HEK293 (cell line): ENCODE measurements at regions not wholly inside any gene's neighbourhood (a gene's known extent, or its start where the extent isn't known, plus 50 kb on each side); places are given as distances from the start of the nearest gene placed in this dataset.

Source experiments
- OVOL3 ChIP-seq: fragments of 450-650 bp; formaldehyde crosslinking; IDR thresholded peaks from 2 replicates; pipeline ENCODE4 v1.5.1; 2016; ENCODE audit warnings: missing biosample characterization, missing genetic modification characterization
- REPIN1 ChIP-seq: fragments of 450-650 bp; formaldehyde crosslinking; IDR thresholded peaks from 2 replicates; pipeline ENCODE4 v1.5.1; 2017; ENCODE audit warnings: missing biosample characterization, missing genetic modification characterization, low read depth
- SP3 ChIP-seq: fragments of 450-650 bp; formaldehyde crosslinking; IDR thresholded peaks from 2 replicates; pipeline ENCODE4 v1.5.1; 2016; ENCODE audit warnings: missing biosample characterization, missing genetic modification characterization
- ZBTB20 ChIP-seq: fragments of 450-650 bp; formaldehyde crosslinking; IDR thresholded peaks from 2 replicates; pipeline ENCODE4 v1.5.1; 2016; ENCODE audit warnings: missing biosample characterization, missing genetic modification characterization
- ZNF112 ChIP-seq: fragments of 450-650 bp; formaldehyde crosslinking; IDR thresholded peaks from 2 replicates; pipeline ENCODE4 v1.5.0; 2017; ENCODE audit warnings: missing biosample characterization, missing genetic modification characterization
- ZNF19 ChIP-seq: fragments of 450-650 bp; formaldehyde crosslinking; IDR thresholded peaks from 2 replicates; pipeline ENCODE4; 2016; ENCODE audit warnings: missing biosample characterization, missing genetic modification characterization, low read depth
- ZNF239 ChIP-seq: fragments of 450-650 bp; formaldehyde crosslinking; IDR thresholded peaks from 2 replicates; pipeline ENCODE4 v1.5.1; 2016; ENCODE audit warnings: missing biosample characterization, missing genetic modification characterization
- ZNF311 ChIP-seq: fragments of 450-650 bp; formaldehyde crosslinking; IDR thresholded peaks from 2 replicates; pipeline ENCODE4 v1.5.1; 2017; ENCODE audit warnings: missing biosample characterization, missing genetic modification characterization, borderline replicate concordance
- ZNF354C ChIP-seq: fragments of 450-650 bp; formaldehyde crosslinking; IDR thresholded peaks from 2 replicates; pipeline ENCODE4 v1.5.1; 2016; ENCODE audit warnings: missing biosample characterization, missing genetic modification characterization, low read depth, borderline replicate concordance
- ZNF366 ChIP-seq: fragments of 450-650 bp; formaldehyde crosslinking; conservative IDR thresholded peaks from 2 replicates; pipeline ENCODE4 v1.5.1; 2016; ENCODE audit warnings: missing biosample characterization, missing genetic modification characterization
- ZNF501 ChIP-seq: fragments of 450-650 bp; formaldehyde crosslinking; IDR thresholded peaks from 2 replicates; pipeline ENCODE4 v1.5.1; 2016; ENCODE audit warnings: missing biosample characterization, missing genetic modification characterization
- ZNF530 ChIP-seq: fragments of 450-650 bp; formaldehyde crosslinking; IDR thresholded peaks from 2 replicates; pipeline ENCODE4 v1.5.1; 2016; ENCODE audit warnings: low read depth, missing biosample characterization, missing genetic modification characterization
- ZNF558 ChIP-seq: fragments of 450-650 bp; formaldehyde crosslinking; IDR thresholded peaks from 2 replicates; pipeline ENCODE4 v1.5.1; 2016; ENCODE audit warnings: missing biosample characterization, missing genetic modification characterization
- ZNF571 ChIP-seq: fragments of 450-650 bp; formaldehyde crosslinking; IDR thresholded peaks from 2 replicates; pipeline ENCODE4 v1.5.0; 2017; ENCODE audit warnings: missing biosample characterization, missing genetic modification characterization
- ZNF660 ChIP-seq: fragments of 450-650 bp; IDR thresholded peaks from 2 replicates; pipeline ENCODE4 v1.5.1; 2018; ENCODE audit warnings: missing biosample characterization, mild to moderate bottlenecking, missing genetic modification characterization
- ZNF843 ChIP-seq: fragments of 450-650 bp; formaldehyde crosslinking; IDR thresholded peaks from 2 replicates; pipeline ENCODE4 v1.5.1; 2016; ENCODE audit warnings: missing biosample characterization, missing genetic modification characterization
- ZSCAN23 ChIP-seq: fragments of 450-650 bp; formaldehyde crosslinking; IDR thresholded peaks from 2 replicates; pipeline ENCODE4 v1.5.1; 2016; ENCODE audit warnings: missing biosample characterization, missing genetic modification characterization
- TF ChIP-seq, protein P1 (sequence below): fragments of 450-650 bp; formaldehyde crosslinking; conservative IDR thresholded peaks from 2 replicates; pipeline ENCODE4 v1.5.1; 2016; ENCODE audit warnings: low read depth, missing biosample characterization, missing genetic modification characterization
- TF ChIP-seq, protein P2 (sequence below): sonication (generic); formaldehyde crosslinking; IDR thresholded peaks from 2 replicates; pipeline ENCODE4 v1.8.1; 2022; ENCODE audit warnings: mild to moderate bottlenecking, moderate library complexity, missing genetic modification reagents
- TF ChIP-seq, protein P3 (sequence below): fragments of 450-650 bp; formaldehyde crosslinking; IDR thresholded peaks from 2 replicates; pipeline ENCODE4 v1.5.1; 2017; ENCODE audit warnings: missing biosample characterization, missing genetic modification characterization
- TF ChIP-seq, protein P4 (sequence below): fragments of 450-650 bp; formaldehyde crosslinking; IDR thresholded peaks from 2 replicates; pipeline ENCODE4 v1.5.1; 2017; ENCODE audit warnings: missing biosample characterization, missing genetic modification characterization
- TF ChIP-seq, protein P5 (sequence below): IDR thresholded peaks from 2 replicates; pipeline ENCODE4 v1.6.1; 2011; ENCODE audit warnings: mild to moderate bottlenecking, low read depth, low read length, borderline replicate concordance
- TF ChIP-seq, protein P6 (sequence below): fragments of 450-650 bp; formaldehyde crosslinking; IDR thresholded peaks from 2 replicates; pipeline ENCODE4 v1.5.1; 2016; ENCODE audit warnings: missing biosample characterization, missing genetic modification characterization
- TF ChIP-seq, protein P7 (sequence below): fragments of 450-650 bp; formaldehyde crosslinking; IDR thresholded peaks from 2 replicates; pipeline ENCODE4; 2016; ENCODE audit warnings: missing biosample characterization, missing genetic modification characterization
- TF ChIP-seq, protein P8 (sequence below): fragments of 450-650 bp; formaldehyde crosslinking; IDR thresholded peaks from 2 replicates; pipeline ENCODE4 v1.5.1; 2017; ENCODE audit warnings: missing biosample characterization, missing genetic modification characterization

DNA sequence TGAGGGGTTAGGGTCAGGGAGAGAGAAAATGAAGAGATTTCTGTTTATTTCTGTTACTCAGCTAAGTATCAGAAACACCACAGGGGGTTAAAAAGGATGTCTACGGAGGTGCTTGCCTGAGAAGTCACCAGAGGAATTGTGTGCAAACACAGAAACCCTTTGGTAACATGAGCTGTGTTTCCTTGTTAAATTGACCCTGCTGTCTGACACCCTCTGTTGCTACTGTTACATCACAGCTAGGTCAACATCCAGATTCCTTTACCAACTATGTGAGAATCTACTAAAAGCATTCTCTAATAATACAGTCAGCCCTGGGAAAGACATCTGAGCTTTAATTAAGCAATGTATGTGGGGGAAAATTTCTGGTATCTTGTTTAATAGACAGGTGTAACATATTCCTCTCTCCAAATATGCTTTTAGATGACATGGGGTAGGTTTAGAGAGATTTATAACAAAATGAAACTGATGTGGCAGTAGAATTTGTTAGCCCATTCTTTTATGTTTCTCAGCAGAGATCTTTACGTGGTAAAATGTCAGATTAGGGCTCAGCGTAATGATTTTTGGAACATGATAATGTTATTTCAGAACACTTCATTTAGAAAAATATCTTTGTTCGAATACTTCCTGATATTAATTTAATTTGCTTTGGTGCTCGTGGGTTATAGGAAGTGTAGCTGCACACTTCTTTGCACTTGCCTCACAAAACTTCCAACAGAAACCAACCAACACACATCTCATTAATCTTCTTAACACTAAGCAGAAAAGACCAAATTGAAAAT is 168.0 kb upstream of the AHR start (continued):
- TF ChIP-seq, protein P1, sequence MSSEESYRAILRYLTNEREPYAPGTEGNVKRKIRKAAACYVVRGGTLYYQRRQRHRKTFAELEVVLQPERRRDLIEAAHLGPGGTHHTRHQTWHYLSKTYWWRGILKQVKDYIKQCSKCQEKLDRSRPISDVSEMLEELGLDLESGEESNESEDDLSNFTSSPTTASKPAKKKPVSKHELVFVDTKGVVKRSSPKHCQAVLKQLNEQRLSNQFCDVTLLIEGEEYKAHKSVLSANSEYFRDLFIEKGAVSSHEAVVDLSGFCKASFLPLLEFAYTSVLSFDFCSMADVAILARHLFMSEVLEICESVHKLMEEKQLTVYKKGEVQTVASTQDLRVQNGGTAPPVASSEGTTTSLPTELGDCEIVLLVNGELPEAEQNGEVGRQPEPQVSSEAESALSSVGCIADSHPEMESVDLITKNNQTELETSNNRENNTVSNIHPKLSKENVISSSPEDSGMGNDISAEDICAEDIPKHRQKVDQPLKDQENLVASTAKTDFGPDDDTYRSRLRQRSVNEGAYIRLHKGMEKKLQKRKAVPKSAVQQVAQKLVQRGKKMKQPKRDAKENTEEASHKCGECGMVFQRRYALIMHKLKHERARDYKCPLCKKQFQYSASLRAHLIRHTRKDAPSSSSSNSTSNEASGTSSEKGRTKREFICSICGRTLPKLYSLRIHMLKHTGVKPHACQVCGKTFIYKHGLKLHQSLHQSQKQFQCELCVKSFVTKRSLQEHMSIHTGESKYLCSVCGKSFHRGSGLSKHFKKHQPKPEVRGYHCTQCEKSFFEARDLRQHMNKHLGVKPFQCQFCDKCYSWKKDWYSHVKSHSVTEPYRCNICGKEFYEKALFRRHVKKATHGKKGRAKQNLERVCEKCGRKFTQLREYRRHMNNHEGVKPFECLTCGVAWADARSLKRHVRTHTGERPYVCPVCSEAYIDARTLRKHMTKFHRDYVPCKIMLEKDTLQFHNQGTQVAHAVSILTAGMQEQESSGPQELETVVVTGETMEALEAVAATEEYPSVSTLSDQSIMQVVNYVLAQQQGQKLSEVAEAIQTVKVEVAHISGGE (tag by site-specific recombination): no peak
- TF ChIP-seq, protein P2, sequence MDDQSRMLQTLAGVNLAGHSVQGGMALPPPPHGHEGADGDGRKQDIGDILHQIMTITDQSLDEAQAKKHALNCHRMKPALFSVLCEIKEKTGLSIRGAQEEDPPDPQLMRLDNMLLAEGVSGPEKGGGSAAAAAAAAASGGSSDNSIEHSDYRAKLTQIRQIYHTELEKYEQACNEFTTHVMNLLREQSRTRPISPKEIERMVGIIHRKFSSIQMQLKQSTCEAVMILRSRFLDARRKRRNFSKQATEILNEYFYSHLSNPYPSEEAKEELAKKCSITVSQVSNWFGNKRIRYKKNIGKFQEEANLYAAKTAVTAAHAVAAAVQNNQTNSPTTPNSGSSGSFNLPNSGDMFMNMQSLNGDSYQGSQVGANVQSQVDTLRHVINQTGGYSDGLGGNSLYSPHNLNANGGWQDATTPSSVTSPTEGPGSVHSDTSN (CRISPR knock-in tag): no peak
- no peak for TF ChIP-seq ZNF19 (tag by site-specific recombination)
- peak; percentile 71 for TF ChIP-seq ZNF366 (tag by site-specific recombination)
- TF ChIP-seq, protein P3, sequence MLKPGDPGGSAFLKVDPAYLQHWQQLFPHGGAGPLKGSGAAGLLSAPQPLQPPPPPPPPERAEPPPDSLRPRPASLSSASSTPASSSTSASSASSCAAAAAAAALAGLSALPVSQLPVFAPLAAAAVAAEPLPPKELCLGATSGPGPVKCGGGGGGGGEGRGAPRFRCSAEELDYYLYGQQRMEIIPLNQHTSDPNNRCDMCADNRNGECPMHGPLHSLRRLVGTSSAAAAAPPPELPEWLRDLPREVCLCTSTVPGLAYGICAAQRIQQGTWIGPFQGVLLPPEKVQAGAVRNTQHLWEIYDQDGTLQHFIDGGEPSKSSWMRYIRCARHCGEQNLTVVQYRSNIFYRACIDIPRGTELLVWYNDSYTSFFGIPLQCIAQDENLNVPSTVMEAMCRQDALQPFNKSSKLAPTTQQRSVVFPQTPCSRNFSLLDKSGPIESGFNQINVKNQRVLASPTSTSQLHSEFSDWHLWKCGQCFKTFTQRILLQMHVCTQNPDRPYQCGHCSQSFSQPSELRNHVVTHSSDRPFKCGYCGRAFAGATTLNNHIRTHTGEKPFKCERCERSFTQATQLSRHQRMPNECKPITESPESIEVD: peak; percentile 79
- no peak for TF ChIP-seq ZSCAN23 (tag by site-specific recombination)
- TF ChIP-seq ZNF354C (tag by site-specific recombination): no peak
- peak; percentile 59; the same call in 1 of the 2 replicates for TF ChIP-seq ZBTB20 (tag by site-specific recombination)
- TF ChIP-seq SP3 (tag by site-specific recombination): no peak
- TF ChIP-seq, protein P4, sequence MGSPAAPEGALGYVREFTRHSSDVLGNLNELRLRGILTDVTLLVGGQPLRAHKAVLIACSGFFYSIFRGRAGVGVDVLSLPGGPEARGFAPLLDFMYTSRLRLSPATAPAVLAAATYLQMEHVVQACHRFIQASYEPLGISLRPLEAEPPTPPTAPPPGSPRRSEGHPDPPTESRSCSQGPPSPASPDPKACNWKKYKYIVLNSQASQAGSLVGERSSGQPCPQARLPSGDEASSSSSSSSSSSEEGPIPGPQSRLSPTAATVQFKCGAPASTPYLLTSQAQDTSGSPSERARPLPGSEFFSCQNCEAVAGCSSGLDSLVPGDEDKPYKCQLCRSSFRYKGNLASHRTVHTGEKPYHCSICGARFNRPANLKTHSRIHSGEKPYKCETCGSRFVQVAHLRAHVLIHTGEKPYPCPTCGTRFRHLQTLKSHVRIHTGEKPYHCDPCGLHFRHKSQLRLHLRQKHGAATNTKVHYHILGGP (tag by site-specific recombination): no peak
- TF ChIP-seq ZNF112 (tag by site-specific recombination): no peak
- no peak for TF ChIP-seq ZNF311
- TF ChIP-seq, protein P5, sequence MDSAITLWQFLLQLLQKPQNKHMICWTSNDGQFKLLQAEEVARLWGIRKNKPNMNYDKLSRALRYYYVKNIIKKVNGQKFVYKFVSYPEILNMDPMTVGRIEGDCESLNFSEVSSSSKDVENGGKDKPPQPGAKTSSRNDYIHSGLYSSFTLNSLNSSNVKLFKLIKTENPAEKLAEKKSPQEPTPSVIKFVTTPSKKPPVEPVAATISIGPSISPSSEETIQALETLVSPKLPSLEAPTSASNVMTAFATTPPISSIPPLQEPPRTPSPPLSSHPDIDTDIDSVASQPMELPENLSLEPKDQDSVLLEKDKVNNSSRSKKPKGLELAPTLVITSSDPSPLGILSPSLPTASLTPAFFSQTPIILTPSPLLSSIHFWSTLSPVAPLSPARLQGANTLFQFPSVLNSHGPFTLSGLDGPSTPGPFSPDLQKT: no peak
- TF ChIP-seq, protein P6, sequence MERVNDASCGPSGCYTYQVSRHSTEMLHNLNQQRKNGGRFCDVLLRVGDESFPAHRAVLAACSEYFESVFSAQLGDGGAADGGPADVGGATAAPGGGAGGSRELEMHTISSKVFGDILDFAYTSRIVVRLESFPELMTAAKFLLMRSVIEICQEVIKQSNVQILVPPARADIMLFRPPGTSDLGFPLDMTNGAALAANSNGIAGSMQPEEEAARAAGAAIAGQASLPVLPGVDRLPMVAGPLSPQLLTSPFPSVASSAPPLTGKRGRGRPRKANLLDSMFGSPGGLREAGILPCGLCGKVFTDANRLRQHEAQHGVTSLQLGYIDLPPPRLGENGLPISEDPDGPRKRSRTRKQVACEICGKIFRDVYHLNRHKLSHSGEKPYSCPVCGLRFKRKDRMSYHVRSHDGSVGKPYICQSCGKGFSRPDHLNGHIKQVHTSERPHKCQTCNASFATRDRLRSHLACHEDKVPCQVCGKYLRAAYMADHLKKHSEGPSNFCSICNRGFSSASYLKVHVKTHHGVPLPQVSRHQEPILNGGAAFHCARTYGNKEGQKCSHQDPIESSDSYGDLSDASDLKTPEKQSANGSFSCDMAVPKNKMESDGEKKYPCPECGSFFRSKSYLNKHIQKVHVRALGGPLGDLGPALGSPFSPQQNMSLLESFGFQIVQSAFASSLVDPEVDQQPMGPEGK (tag by site-specific recombination): 0 out of 2 replicates have a peak, but pooled peaks have one; percentile 39
- TF ChIP-seq ZNF501 (tag by site-specific recombination): peak; percentile 43; the same call in 1 of the 2 replicates
- no peak for TF ChIP-seq ZNF530 (tag by site-specific recombination)
- no peak for TF ChIP-seq ZNF558 (tag by site-specific recombination)
- TF ChIP-seq OVOL3 (tag by site-specific recombination): peak; percentile 69; the same call in 1 of the 2 replicates
- peak; percentile 83 for TF ChIP-seq ZNF843
- peak; percentile 79; the same call in 1 of the 2 replicates for TF ChIP-seq ZNF660 (tag by site-specific recombination)
- TF ChIP-seq ZNF239: no peak
- TF ChIP-seq, protein P7, sequence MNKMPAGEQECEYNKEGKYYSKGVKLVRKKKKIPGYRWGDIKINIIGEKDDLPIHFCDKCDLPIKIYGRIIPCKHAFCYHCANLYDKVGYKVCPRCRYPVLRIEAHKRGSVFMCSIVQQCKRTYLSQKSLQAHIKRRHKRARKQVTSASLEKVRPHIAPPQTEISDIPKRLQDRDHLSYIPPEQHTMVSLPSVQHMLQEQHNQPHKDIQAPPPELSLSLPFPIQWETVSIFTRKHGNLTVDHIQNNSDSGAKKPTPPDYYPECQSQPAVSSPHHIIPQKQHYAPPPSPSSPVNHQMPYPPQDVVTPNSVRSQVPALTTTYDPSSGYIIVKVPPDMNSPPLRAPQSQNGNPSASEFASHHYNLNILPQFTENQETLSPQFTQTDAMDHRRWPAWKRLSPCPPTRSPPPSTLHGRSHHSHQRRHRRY (tag by site-specific recombination): no peak
- no peak for TF ChIP-seq ZNF571 (tag by site-specific recombination)
- TF ChIP-seq REPIN1 (tag by site-specific recombination): no peak
- TF ChIP-seq, protein P8, sequence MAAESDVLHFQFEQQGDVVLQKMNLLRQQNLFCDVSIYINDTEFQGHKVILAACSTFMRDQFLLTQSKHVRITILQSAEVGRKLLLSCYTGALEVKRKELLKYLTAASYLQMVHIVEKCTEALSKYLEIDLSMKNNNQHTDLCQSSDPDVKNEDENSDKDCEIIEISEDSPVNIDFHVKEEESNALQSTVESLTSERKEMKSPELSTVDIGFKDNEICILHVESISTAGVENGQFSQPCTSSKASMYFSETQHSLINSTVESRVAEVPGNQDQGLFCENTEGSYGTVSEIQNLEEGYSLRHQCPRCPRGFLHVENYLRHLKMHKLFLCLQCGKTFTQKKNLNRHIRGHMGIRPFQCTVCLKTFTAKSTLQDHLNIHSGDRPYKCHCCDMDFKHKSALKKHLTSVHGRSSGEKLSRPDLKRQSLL: no peak
